Thymus (tissue), 11 donors: ENCODE measurements at regions not wholly inside any gene's neighbourhood (a gene's known extent, or its start where the extent isn't known, plus 50 kb on each side); places are given as distances from the start of the nearest gene placed in this dataset.

Source experiments
- DNase-seq, 9 donors: peaks; one replicate each; pipeline ENCODE4 v3.0.0-alpha.2; 2013; ENCODE audit warnings: low spot score in 9 of 9, low read depth in 6 of 9, missing footprints in 1 of 9
- H3K27ac ChIP-seq, 2 donors: one replicate each; pipeline ENCODE4 v1.5.1; 2013; ENCODE audit warnings: control low read depth in 1 of 2, low read depth in 1 of 2, low read length in 1 of 2, mild to moderate bottlenecking in 1 of 2, moderate library complexity in 1 of 2
- H3K27me3 ChIP-seq, 2 donors: one replicate each; pipeline ENCODE4 v1.5.1; 2013; ENCODE audit warnings: low read length in 1 of 2; ENCODE audit not compliant: control insufficient read depth in 2 of 2, insufficient read depth in 1 of 2
- H3K36me3 ChIP-seq, 2 donors: one replicate each; pipeline ENCODE4 v1.5.1; 2013; ENCODE audit warnings: low read length in 1 of 2, mild to moderate bottlenecking in 1 of 2, moderate library complexity in 1 of 2; ENCODE audit not compliant: control insufficient read depth in 2 of 2, insufficient read depth in 2 of 2
- H3K4me1 ChIP-seq, 2 donors: one replicate each; pipeline ENCODE4 v1.5.1; 2013; ENCODE audit warnings: low read length in 2 of 2; ENCODE audit not compliant: control insufficient read depth in 2 of 2, insufficient read depth in 2 of 2
- H3K4me3 ChIP-seq, 2 donors: one replicate each; pipeline ENCODE4 v1.5.1; 2013; ENCODE audit warnings: low read length in 2 of 2, control low read depth in 1 of 2, mild to moderate bottlenecking in 1 of 2
- H3K9me3 ChIP-seq, 2 donors: one replicate each; pipeline ENCODE4 v1.5.1; 2013; ENCODE audit warnings: low read length in 1 of 2, mild to moderate bottlenecking in 1 of 2; ENCODE audit not compliant: control insufficient read depth in 2 of 2, insufficient read depth in 1 of 2
- WGBS: extraction: QIAGEN DNeasy Blood & Tissue Kit; methylation state at CpG from one replicate; pipeline ENCODE4 v1.1.7; 2013; 5-methylcytosine and 5-hydroxymethylcytosine counted together
- donor health status: healthy.

GRCh38 chr1:68285046-68285445 is 52.7 kb upstream of the WLS start:
- no peak overlapping the region for H3K4me3 ChIP-seq
- H3K27ac ChIP-seq, result no peak overlapping the region
- no peaks in the 10 kb centered on the region for H3K9me3 ChIP-seq
- DNase-seq, result no peak
- no peaks in the 10 kb centered on the region for H3K27me3 ChIP-seq
- WGBS, result over 99% methylated on average over 4 of the region's 4 CpGs
- no peaks in the 10 kb centered on the region for H3K36me3 ChIP-seq
- H3K4me1 ChIP-seq, result no peaks in the 10 kb centered on the region

GRCh38 chr1:68281946-68282615 is 49.8 kb upstream of the WLS start:
- no peaks in the 10 kb centered on the region for H3K9me3 ChIP-seq
- no peak for DNase-seq
- no peak overlapping the region for H3K27ac ChIP-seq
- 86% methylated on average over 4 of the region's 4 CpGs for WGBS
- no peaks in the 10 kb centered on the region for H3K36me3 ChIP-seq
- H3K27me3 ChIP-seq, result no peaks in the 10 kb centered on the region
- no peak overlapping the region for H3K4me3 ChIP-seq
- no peaks in the 10 kb centered on the region for H3K4me1 ChIP-seq
